ENCODE measurements at regions not wholly inside any gene's neighbourhood (a gene's known extent, or its start where the extent isn't known, plus 50 kb on each side); places are given as distances from the start of the nearest gene placed in this dataset.
"Not testable (repeated sequence)": the region's sequence is repeated elsewhere in the genome, so short reads cannot be mapped to it uniquely, and the experiment has no call there.

DNA sequence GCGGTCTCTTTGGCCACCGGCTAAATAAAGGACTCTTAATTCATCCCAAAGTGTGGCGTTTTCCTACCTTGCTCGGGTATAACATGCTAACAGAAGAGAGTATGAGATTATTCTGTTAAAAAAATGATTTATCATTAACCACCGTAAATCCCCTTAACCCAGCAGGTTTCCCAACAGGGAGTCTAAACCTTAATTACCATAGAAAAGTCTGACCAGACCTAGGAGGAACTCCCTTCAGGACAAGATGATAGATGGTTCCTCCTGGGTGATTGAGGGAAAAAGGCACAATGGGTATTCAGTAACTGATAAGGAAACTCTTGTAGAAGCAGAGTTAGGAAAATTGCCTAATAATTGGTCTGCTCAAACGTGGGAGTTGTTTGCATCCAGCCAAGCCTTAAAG is 193.7 kb downstream of the ZNF737 start:
- TF ChIP-seq, protein P1, sequence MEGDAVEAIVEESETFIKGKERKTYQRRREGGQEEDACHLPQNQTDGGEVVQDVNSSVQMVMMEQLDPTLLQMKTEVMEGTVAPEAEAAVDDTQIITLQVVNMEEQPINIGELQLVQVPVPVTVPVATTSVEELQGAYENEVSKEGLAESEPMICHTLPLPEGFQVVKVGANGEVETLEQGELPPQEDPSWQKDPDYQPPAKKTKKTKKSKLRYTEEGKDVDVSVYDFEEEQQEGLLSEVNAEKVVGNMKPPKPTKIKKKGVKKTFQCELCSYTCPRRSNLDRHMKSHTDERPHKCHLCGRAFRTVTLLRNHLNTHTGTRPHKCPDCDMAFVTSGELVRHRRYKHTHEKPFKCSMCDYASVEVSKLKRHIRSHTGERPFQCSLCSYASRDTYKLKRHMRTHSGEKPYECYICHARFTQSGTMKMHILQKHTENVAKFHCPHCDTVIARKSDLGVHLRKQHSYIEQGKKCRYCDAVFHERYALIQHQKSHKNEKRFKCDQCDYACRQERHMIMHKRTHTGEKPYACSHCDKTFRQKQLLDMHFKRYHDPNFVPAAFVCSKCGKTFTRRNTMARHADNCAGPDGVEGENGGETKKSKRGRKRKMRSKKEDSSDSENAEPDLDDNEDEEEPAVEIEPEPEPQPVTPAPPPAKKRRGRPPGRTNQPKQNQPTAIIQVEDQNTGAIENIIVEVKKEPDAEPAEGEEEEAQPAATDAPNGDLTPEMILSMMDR (IDR thresholded peaks at IDR 0.05) = no peak
- DNase-seq (ENCODE audit: low spot score) = no peak
- Histone ChIP-seq H3K36me3 (no peaks in the 10 kb centered on the region), H3K4me3 (no peak overlapping the region), H3K27ac (no peak overlapping the region), H3K4me1 (ENCODE audit: control insufficient read depth in 1 of 2, low read depth in 2 of 2) (no peaks in the 10 kb centered on the region), H3K9me3 (no peaks in the 10 kb centered on the region), H3K27me3 (replicated peaks; ENCODE audit: insufficient read depth) (no peaks in the 10 kb centered on the region)
- ATAC-seq (ENCODE audit: insufficient number of reproducible peaks, low FRiP score, low read depth) = no peak

DNA sequence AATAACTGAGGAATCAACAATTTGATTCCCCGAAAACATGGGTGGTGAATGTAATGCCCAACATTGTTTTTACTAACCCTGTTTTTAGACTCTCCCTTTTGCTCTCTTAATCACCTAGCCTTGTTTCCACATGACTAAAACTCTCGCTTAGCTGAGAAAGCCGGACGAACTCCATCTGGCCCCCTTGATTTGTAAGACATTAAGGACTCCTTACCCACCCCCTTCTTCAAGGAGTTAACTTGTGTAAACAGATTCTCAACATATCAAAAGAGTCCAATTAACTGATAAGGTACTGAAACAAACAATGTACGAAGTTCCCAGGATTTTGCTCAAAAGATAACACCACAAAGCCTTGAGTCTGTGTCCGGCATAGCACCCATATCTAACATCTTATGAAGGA is 194.3 kb downstream of the ZNF737 start:
- not testable (repeated sequence) for H3K36me3 ChIP-seq; H3K27me3 ChIP-seq (replicated peaks; ENCODE audit: insufficient read depth); H3K27ac ChIP-seq; H3K9me3 ChIP-seq; H3K4me3 ChIP-seq; ATAC-seq (ENCODE audit: insufficient number of reproducible peaks, low FRiP score, low read depth); H3K4me1 ChIP-seq (ENCODE audit: control insufficient read depth in 1 of 2, low read depth in 2 of 2); DNase-seq (ENCODE audit: low spot score)

DNA sequence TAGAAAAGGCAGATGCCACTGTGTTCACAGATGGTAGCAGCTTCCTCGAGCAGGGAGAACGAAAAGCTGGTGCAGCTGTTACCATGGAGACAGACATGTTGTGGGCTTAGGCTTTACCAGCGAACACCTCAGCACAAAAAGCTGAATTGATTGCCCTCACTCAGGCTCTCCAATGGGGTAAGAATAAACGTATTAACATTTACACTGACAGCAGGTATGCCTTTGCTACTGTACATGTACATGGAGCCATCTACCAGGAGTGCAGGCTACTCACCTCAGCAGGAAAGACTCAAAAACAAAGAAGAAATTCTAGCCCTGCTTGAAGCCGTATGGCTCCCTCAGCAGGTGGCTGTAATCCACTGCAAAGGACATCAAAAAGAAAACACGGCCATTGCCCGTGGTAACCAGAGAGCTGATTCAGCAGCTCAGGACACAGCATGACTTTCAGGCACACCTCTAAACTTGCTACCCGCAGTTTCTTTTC is 197.7 kb downstream of the ZNF737 start:
- TF ChIP-seq, protein P1 (IDR thresholded peaks at IDR 0.05) = no peak
- Histone ChIP-seq H3K9me3 (no peaks in the 10 kb centered on the region), H3K36me3 (no peaks in the 10 kb centered on the region), H3K27ac (no peak overlapping the region), H3K4me3 (no peak overlapping the region), H3K4me1 (ENCODE audit: control insufficient read depth in 1 of 2, low read depth in 2 of 2) (peaks cover 0 to 3% of the 10 kb centered on the region in 2 donors), H3K27me3 (replicated peaks; ENCODE audit: insufficient read depth) (no peaks in the 10 kb centered on the region)
- no peak for DNase-seq (ENCODE audit: low spot score)
- ATAC-seq (ENCODE audit: insufficient number of reproducible peaks, low FRiP score, low read depth) = no peak

DNA sequence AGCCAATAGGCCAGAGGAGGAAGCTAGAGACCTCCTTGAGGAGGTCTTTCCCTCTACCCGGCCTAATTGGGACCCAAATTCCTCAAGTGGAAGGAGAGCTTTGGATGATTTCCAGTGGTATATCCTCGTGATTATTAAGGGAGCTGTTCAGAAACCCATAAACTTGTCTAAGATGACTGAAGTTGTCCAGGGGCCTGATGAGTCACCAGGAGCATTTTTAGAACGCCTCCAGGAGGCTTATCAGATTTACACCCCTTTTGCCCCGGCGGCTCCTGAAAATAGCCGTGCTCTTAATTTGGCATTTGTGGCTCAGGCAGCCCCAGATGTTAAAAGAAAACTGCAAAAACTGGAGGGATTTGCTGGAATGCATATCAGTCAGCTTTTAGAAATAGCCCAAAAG is 198.1 kb downstream of the ZNF486 start:
- Histone ChIP-seq H3K27me3 (replicated peaks; ENCODE audit: insufficient read depth) (no peaks in the 10 kb centered on the region), H3K27ac (peak overlapping the region in 1 of 2 donors; percentile 17), H3K36me3 (no peaks in the 10 kb centered on the region), H3K9me3 (no peaks in the 10 kb centered on the region), H3K4me3 (no peak overlapping the region), H3K4me1 (ENCODE audit: control insufficient read depth in 1 of 2, low read depth in 2 of 2) (peaks cover 0 to 3% of the 10 kb centered on the region in 2 donors)
- TF ChIP-seq, protein P1 (IDR thresholded peaks at IDR 0.05) = no peak
- DNase-seq (ENCODE audit: low spot score) (no peak), ATAC-seq (ENCODE audit: insufficient number of reproducible peaks, low FRiP score, low read depth) (no peak)

DNA sequence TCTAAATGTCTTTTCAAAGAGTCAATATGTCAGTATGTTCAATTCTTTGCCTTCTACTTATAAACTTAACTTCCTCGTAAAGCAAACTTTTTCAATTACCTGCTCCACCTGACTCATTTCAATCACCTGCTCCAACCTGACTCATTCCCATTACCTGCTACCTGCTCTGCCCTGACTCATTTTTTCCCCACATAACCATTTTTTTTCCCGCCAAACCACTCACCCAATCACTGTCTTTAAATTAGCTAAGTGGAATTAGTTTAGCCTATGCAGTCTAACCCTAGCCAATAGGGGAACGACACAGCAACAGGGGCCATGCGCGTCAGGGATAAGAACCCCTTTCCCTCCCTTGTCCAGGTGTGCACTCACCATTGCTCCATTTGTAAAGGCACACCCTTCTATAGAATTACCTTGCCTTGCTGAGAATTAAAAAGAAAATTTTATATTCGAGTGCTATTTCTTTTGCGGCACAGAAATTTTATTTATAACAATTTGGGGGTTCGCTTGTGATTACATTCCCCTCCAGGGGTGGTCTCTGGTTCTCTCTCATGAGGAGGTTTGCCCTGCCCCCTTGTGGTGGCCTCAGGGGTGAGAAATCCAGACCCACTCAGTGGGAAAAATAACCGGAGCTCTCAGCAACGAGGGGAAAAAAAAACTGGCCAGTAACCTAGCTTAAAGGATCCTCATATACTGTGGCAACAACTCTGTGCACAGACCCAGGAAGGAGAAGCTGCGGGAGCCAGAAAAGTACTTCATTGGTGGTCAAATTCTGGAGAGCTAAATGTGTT is 193.1 kb downstream of the ZNF486 start:
- H3K4me3 ChIP-seq = no peak overlapping the region
- no peak overlapping the region for H3K27ac ChIP-seq
- TF ChIP-seq, protein P1 (IDR thresholded peaks at IDR 0.05) = no peak
- ATAC-seq (ENCODE audit: insufficient number of reproducible peaks, low FRiP score, low read depth) (no peak), DNase-seq (ENCODE audit: low spot score) (no peak)
- H3K4me1 ChIP-seq (ENCODE audit: control insufficient read depth in 1 of 2, low read depth in 2 of 2) = no peaks in the 10 kb centered on the region
- no peaks in the 10 kb centered on the region for H3K36me3 ChIP-seq
- H3K9me3 ChIP-seq = no peaks in the 10 kb centered on the region
- H3K27me3 ChIP-seq (replicated peaks; ENCODE audit: insufficient read depth) = no peaks in the 10 kb centered on the region

DNA sequence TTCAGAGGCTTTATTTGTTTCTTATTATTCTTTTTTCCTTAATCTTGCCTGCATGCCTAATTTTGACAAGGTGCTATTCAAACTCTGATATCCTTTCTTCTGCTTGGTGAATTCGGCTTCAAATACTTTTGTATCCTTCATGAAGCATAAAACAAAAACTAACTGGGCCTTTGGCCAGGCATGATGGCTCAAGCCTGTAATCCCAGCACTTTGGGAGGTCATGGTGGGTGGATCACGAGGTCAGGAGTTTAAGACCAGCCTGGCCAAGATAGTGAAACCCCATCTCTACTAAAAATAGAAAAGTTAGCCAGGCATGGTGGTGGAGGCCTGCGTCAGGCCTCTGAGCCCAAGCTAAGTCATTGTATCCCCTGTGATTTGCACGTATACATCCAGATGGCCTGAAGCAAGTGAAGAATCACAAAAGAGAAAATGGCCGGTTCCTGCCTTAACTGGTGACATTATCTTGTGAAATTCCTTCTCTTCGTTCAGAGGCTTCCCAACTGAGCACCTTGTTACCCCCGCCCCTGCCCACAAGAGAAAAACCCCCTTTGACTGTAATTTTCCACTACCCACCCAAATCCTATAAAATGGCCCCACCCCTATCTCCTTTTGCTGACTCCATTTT is 191.9 kb downstream of the ZNF486 start:
- DNase-seq (ENCODE audit: low spot score); H3K27ac ChIP-seq; ATAC-seq (ENCODE audit: insufficient number of reproducible peaks, low FRiP score, low read depth); H3K4me3 ChIP-seq; H3K27me3 ChIP-seq (replicated peaks; ENCODE audit: insufficient read depth); H3K9me3 ChIP-seq; H3K4me1 ChIP-seq (ENCODE audit: control insufficient read depth in 1 of 2, low read depth in 2 of 2); H3K36me3 ChIP-seq: not testable (repeated sequence)

Data from thoracic aorta (tissue), 2 donors.